IMR-90 (cell line): ENCODE measurements at regions not wholly inside any gene's neighbourhood (a gene's known extent, or its start where the extent isn't known, plus 50 kb on each side); places are given as distances from the start of the nearest gene placed in this dataset.
"Not testable (repeated sequence)": the region's sequence is repeated elsewhere in the genome, so short reads cannot be mapped to it uniquely, and the experiment has no call there.

Source experiments
- ATAC-seq: fragments of 200-7000 bp; cut with Tn5 transposase; 2 replicates; pipeline ENCODE4 v1.9.1; 2020; ENCODE audit warnings: low read depth, mild to moderate bottlenecking, moderate library complexity
- BruUV-seq: library from RNA; stranded (reverse); fragments of 400-500 nt; replicated peaks from 2 replicates; lab custom pipeline; 2021; lab: Mats Ljungman, UMichigan
- CTCF ChIA-PET: fragments of 300-600 bp; formaldehyde crosslinking; extraction: SDS; loops from one replicate; lab custom pipeline; 2021; ENCODE audit warnings: antibody characterized with exemption; lab: Yijun Ruan, JAX
- POLR2A ChIA-PET: fragments of 300-600 bp; sonication (Branson Sonifier 250); formaldehyde crosslinking; loops from one replicate; lab custom pipeline; 2022; ENCODE audit warnings: antibody characterized with exemption; ENCODE audit not compliant: unreplicated experiment; lab: Charles Lee
- DNase-seq: peaks from one replicate; pipeline ENCODE4 v3.0.0; 2013
- H2AFZ ChIP-seq: replicated peaks from 2 replicates; pipeline ENCODE3; 2013; ENCODE audit warnings: low read length, mild to moderate bottlenecking; ENCODE audit not compliant: poor library complexity
- H2AK5ac ChIP-seq: 2 replicates; pipeline ENCODE4 v1.6.1; 2013; ENCODE audit warnings: low read depth, low read length, inconsistent platforms
- H2AK9ac ChIP-seq: replicated peaks from 2 replicates; pipeline ENCODE3; 2013; ENCODE audit warnings: mild to moderate bottlenecking, low read depth, low read length, moderate library complexity; ENCODE audit not compliant: poor library complexity
- H2BK120ac ChIP-seq: 2 replicates; pipeline ENCODE4 v1.6.1; 2013; ENCODE audit warnings: low read depth, low read length, inconsistent platforms
- H2BK15ac ChIP-seq: 3 replicates; pipeline ENCODE4 v1.6.1; 2013; ENCODE audit warnings: low read depth, low read length, inconsistent platforms
- H2BK20ac ChIP-seq: 2 replicates; pipeline ENCODE4 v1.6.1; 2013; ENCODE audit warnings: low read depth, mild to moderate bottlenecking, inconsistent platforms, low read length, moderate library complexity
- H2BK5ac ChIP-seq: 2 replicates; pipeline ENCODE4 v1.6.1; 2013; ENCODE audit warnings: mild to moderate bottlenecking, low read depth, low read length, inconsistent platforms; ENCODE audit not compliant: poor library complexity, severe bottlenecking
- H3K14ac ChIP-seq: replicated peaks from 2 replicates; pipeline ENCODE4 v1.6.1; 2013; ENCODE audit warnings: low read depth, low read length, inconsistent platforms
- H3K18ac ChIP-seq: 2 replicates; pipeline ENCODE4 v1.6.1; 2013; ENCODE audit warnings: low read depth, low read length, control low read depth
- H3K23ac ChIP-seq: 2 replicates; pipeline ENCODE4 v1.6.1; 2013; ENCODE audit warnings: low read depth, low read length, inconsistent platforms
- H3K27ac ChIP-seq: 2 replicates; pipeline ENCODE4 v1.5.1; 2013; ENCODE audit warnings: mild to moderate bottlenecking, control low read depth, low read length; ENCODE audit not compliant: insufficient read depth
- H3K27me3 ChIP-seq: 2 replicates; pipeline ENCODE4 v1.6.1; 2013; ENCODE audit warnings: low read length; ENCODE audit not compliant: control insufficient read depth, insufficient read depth
- H3K36me3 ChIP-seq: 2 replicates; pipeline ENCODE4 v1.6.1; 2013; ENCODE audit warnings: low read length, mixed read lengths; ENCODE audit not compliant: control insufficient read depth, insufficient read depth
- H3K4ac ChIP-seq: 2 replicates; pipeline ENCODE4 v1.6.1; 2013; ENCODE audit warnings: low read depth, low read length, inconsistent platforms
- H3K4me1 ChIP-seq: 2 replicates; pipeline ENCODE4 v1.6.1; 2013; ENCODE audit warnings: low read length, mixed read lengths; ENCODE audit not compliant: control insufficient read depth, insufficient read depth
- H3K4me2 ChIP-seq: 2 replicates; pipeline ENCODE4 v1.6.1; 2013; ENCODE audit warnings: low read depth, mild to moderate bottlenecking, control low read depth, low read length, moderate library complexity
- H3K4me3 ChIP-seq: 2 replicates; pipeline ENCODE4 v1.5.1; 2013; ENCODE audit warnings: low read depth, mild to moderate bottlenecking, control low read depth, low read length, moderate library complexity; ENCODE audit not compliant: insufficient read depth
- H3K56ac ChIP-seq: 2 replicates; pipeline ENCODE4 v1.6.1; 2013; ENCODE audit warnings: low read length, inconsistent platforms; ENCODE audit not compliant: insufficient read depth; ENCODE audit errors: extremely low read depth
- H3K79me1 ChIP-seq, 2 experiments: 2 replicates each; pipeline ENCODE4 v1.6.1; 2013; ENCODE audit warnings: low read length in 2 of 2, inconsistent platforms in 1 of 2, low read depth in 1 of 2
- H3K9ac ChIP-seq: 2 replicates; pipeline ENCODE4 v1.6.1; 2013; ENCODE audit warnings: low read depth, low read length, control low read depth
- H3K9me1 ChIP-seq: 2 replicates; pipeline ENCODE4 v1.6.1; 2013; ENCODE audit warnings: low read length, inconsistent platforms; ENCODE audit not compliant: insufficient read depth
- H3K9me3 ChIP-seq: 2 replicates; pipeline ENCODE4 v1.6.1; 2013; ENCODE audit warnings: low read length; ENCODE audit not compliant: control insufficient read depth, insufficient read depth
- H4K20me1 ChIP-seq: 2 replicates; pipeline ENCODE4 v1.6.1; 2013; ENCODE audit warnings: low read length, inconsistent platforms; ENCODE audit not compliant: insufficient read depth
- H4K5ac ChIP-seq: 2 replicates; pipeline ENCODE4 v1.6.1; 2013; ENCODE audit warnings: mild to moderate bottlenecking, low read depth, low read length, control low read depth
- H4K8ac ChIP-seq, 2 experiments: 2 replicates each; pipeline ENCODE4 v1.6.1; 2013; ENCODE audit warnings: low read depth in 2 of 2, low read length in 2 of 2, control low read depth in 1 of 2, inconsistent platforms in 1 of 2
- H4K91ac ChIP-seq: 2 replicates; pipeline ENCODE4 v1.6.1; 2013; ENCODE audit warnings: low read depth, low read length, inconsistent platforms; ENCODE audit not compliant: insufficient read depth
- ELK1 ChIP-seq: fragments of 150-350 bp; IDR thresholded peaks from 2 replicates; pipeline ENCODE4 v1.6.1; 2016; ENCODE audit warnings: low read depth, mild to moderate bottlenecking, low read length, moderate library complexity, borderline replicate concordance
- RAD21 ChIP-seq: IDR thresholded peaks from 2 replicates; pipeline ENCODE4 v1.6.1; 2012; ENCODE audit warnings: low read length, improper control_type of control experiment
- WGBS, 2 experiments: methylation state at CpG; one replicate each; pipeline versions ENCODE4 v1.1.5 to v1.1.7; 2013; ENCODE audit warnings: missing lambda C conversion rate in 2 of 2; ENCODE audit not compliant: insufficient read length in 1 of 2; ENCODE audit errors: extremely low coverage in 2 of 2; 5-methylcytosine and 5-hydroxymethylcytosine counted together
- dilution Hi-C: fragments of 300-500 bp; cut with HindIII; formaldehyde crosslinking; loops from one replicate; pipeline ENCODE4 v1.14.3; 2018; ENCODE audit warnings: low sequenced_read_pairs; ENCODE audit not compliant: unreplicated experiment
- in situ Hi-C: fragments of 300-500 bp; cut with MboI; formaldehyde crosslinking; loops from 3 replicates; pipeline ENCODE4 v1.14.3; 2019; ENCODE audit warnings: low sequenced_read_pairs, inconsistent platforms, mixed read lengths
- intact Hi-C: fragments of 100-400 bp; cut with micrococcal nuclease; formaldehyde crosslinking; loops from 2 replicates; pipeline ENCODE4 v1.10.0; 2022
- TF ChIP-seq, protein P1 (sequence below): fragments of 150-350 bp; IDR thresholded peaks from 2 replicates; pipeline ENCODE4 v1.6.1; 2017; ENCODE audit warnings: mild to moderate bottlenecking, antibody characterized with exemption, low read length, low read depth

- Histone ChIP-seq H3K4me3 (no peak overlapping the region), H2BK120ac (no peak overlapping the region), H2BK15ac (no peak overlapping the region), H4K20me1 (no peaks in the 10 kb centered on the region), H3K18ac (no peak overlapping the region), H3K79me1 (no peaks in the 10 kb centered on the region), H4K91ac (no peak overlapping the region), H4K8ac (no peak overlapping the region), H3K9me3 (peaks cover 10% of the 10 kb centered on the region), H3K23ac (no peak overlapping the region), H3K4me2 (no peak overlapping the region), H2BK5ac (no peak overlapping the region), H2AK5ac (no peak overlapping the region), H3K4me1 (no peaks in the 10 kb centered on the region), H3K56ac (no peak overlapping the region), H3K14ac (no peak overlapping the region), H4K5ac (no peak overlapping the region), H3K4ac (no peak overlapping the region), H3K9me1 (no peaks in the 10 kb centered on the region), H3K27me3 (no peaks in the 10 kb centered on the region), H3K36me3 (no peaks in the 10 kb centered on the region), H2AFZ (no peak overlapping the region), H2AK9ac (no peak overlapping the region), H2BK20ac (no peak overlapping the region), H3K9ac (no peak overlapping the region), H3K27ac (no peak overlapping the region)
- in situ Hi-C loops: no loop called here
- intact Hi-C loops: no loop called here
- dilution Hi-C loops: no loop called here
- BruUV-seq: no TSS peak
- WGBS, 2 experiments: 49% methylated on average over 4 of the region's 4 CpGs; no CpG with 5 or more reads in 1 of the 2 experiments
- DNase-seq (peak; percentile 15), ATAC-seq (peak; percentile 21; the same call in 1 of the 2 replicates)
- CTCF ChIA-PET: no interaction called here
- TF ChIP-seq RAD21: no peak
- TF ChIP-seq, protein P1, sequence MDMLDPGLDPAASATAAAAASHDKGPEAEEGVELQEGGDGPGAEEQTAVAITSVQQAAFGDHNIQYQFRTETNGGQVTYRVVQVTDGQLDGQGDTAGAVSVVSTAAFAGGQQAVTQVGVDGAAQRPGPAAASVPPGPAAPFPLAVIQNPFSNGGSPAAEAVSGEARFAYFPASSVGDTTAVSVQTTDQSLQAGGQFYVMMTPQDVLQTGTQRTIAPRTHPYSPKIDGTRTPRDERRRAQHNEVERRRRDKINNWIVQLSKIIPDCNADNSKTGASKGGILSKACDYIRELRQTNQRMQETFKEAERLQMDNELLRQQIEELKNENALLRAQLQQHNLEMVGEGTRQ: no peak
- no peak for TF ChIP-seq ELK1
- POLR2A ChIA-PET: no interaction called here
These were observed 56.3 kb downstream of the TMEM121 start for GRCh38 chr14:105582639-105583038.

GRCh38 chr14:105583914-105584313 lies 57.5 kb downstream of the TMEM121 start:
- H2BK20ac ChIP-seq, H3K18ac ChIP-seq, POLR2A ChIA-PET, H2BK120ac ChIP-seq, H3K27ac ChIP-seq, H4K5ac ChIP-seq, H3K9ac ChIP-seq, H2AK9ac ChIP-seq, H2AK5ac ChIP-seq, BruUV-seq, CTCF ChIA-PET, H3K9me1 ChIP-seq, in situ Hi-C loops, DNase-seq, ATAC-seq, H3K4me2 ChIP-seq, H2BK5ac ChIP-seq, H3K27me3 ChIP-seq, intact Hi-C loops, H3K36me3 ChIP-seq, H2BK15ac ChIP-seq, H3K4ac ChIP-seq, H3K4me3 ChIP-seq, H2AFZ ChIP-seq, H4K8ac ChIP-seq, H3K4me1 ChIP-seq, H3K14ac ChIP-seq, H3K79me1 ChIP-seq, H4K91ac ChIP-seq, H3K23ac ChIP-seq, H3K56ac ChIP-seq, dilution Hi-C loops, H4K20me1 ChIP-seq: not testable (repeated sequence)
- H3K9me3 ChIP-seq: peaks cover 15% of the 10 kb centered on the region
- no CpG with 5 or more reads among the region's 13 CpGs for WGBS, 2 experiments
